AG09319 (cell line): ENCODE measurements at regions not wholly inside any gene's neighbourhood (a gene's known extent, or its start where the extent isn't known, plus 50 kb on each side); places are given as distances from the start of the nearest gene placed in this dataset.

Experiments
- DNase-seq: peaks from one replicate; pipeline ENCODE4 v3.0.0-alpha.2; 2010; ENCODE audit warnings: low read depth; ENCODE audit errors: extremely low read depth
- TF ChIP-seq, protein P1 (sequence below): IDR thresholded peaks from 2 replicates; pipeline ENCODE4 v1.5.1; 2011; ENCODE audit warnings: low read depth, mild to moderate bottlenecking, inconsistent platforms, low read length, moderate library complexity

DNA sequence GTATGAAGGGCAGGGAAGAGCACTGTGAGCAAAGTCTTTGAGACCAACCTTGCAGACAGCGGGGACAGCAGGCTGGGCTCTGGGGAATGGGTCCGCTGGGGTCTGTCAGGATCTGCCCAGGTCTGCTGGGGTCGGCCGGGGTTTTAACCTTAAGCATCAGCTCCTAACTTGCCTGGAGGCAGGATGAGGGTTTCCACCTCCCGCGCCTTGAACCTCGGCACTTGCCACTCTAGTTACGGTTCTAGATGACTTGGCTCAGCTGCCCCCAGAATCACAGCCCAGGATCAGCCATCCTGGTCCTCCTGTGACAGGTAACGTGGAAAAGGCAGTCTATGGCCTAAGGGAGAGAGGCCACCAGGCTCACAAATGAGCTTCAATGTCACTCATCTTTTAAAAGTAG is 50.4 kb upstream of the CACUL1 start:
- no peak for DNase-seq

DNA sequence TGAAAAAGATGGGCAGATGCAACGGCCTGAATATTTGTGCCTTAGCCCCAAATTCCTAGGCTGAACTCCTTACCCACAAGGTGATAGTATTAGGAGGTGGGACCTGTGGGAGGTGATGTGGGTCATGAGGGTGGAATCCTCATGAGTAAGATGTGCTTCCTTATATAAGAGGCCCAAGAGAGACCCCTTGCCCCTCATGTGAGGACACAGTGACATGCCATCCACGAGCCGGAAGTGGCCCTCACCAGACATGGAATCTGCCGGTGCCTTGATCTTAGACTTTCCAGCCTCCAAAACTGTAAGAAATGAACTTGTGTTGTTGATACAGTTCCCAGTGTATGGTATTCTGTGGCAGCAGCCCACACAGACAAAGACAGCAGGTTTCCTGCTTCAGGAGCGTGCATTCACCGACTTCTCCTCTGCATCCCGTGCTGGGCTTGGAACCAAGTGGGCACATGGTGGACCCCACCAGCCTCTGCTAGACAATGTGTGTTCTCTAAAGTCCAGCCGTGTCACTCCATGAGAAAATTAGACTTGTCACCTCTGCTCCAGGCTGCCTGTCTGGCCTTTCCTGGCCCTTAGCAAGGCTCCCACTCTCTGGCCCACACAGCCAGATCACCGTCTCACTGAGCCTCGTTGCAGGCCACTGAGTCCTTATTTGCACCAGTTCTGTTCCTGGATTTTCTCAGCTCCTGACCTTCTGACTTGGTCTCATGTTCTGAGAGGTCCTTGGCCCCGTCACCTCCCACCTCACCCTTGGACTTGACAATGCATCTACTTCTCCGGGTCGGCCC is 52.9 kb upstream of the CACUL1 start:
- DNase-seq: no peak
- TF ChIP-seq, protein P1, sequence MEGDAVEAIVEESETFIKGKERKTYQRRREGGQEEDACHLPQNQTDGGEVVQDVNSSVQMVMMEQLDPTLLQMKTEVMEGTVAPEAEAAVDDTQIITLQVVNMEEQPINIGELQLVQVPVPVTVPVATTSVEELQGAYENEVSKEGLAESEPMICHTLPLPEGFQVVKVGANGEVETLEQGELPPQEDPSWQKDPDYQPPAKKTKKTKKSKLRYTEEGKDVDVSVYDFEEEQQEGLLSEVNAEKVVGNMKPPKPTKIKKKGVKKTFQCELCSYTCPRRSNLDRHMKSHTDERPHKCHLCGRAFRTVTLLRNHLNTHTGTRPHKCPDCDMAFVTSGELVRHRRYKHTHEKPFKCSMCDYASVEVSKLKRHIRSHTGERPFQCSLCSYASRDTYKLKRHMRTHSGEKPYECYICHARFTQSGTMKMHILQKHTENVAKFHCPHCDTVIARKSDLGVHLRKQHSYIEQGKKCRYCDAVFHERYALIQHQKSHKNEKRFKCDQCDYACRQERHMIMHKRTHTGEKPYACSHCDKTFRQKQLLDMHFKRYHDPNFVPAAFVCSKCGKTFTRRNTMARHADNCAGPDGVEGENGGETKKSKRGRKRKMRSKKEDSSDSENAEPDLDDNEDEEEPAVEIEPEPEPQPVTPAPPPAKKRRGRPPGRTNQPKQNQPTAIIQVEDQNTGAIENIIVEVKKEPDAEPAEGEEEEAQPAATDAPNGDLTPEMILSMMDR: no peak

More for the DNA sequence above, 50.4 kb upstream of the CACUL1 start:
- TF ChIP-seq, protein P1: no peak

DNA sequence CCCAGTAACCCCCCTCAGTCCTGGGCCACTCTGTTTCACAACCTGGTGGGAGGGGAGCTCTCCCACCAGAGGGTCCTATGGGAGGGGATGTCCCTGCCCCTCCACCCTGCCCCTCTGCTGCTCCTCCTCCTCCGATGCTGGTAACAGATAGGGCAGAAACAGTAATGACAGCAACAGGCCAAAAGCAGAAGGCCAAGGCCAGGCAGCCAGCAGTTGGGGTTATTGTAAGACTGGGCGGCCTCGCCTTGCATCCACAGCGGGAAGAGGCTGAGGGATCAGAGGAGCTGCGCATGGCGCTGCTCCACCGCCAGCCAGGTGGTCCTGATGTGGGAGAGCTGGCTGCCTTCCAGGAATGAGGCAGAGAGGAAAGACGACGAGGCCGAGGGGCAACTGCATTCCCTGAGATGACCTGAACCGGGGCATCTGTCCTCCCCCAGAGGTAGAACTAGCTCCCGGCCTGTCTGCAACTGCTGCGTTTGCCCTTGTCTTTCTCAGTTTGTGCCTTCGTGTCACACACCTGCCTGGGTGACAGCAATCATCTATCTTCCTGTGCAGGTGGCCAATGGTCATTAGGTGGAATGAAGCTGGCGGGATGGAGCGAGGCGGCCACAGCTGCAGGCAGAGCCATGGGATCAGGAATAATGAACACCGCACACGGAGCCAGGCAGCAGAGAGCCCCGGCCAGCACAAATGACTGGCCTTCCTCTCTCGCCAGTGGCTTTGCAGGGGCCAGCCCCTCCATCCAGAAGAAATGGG is 54.0 kb upstream of the CACUL1 start:
- no peak for DNase-seq
- TF ChIP-seq, protein P1: no peak

DNA sequence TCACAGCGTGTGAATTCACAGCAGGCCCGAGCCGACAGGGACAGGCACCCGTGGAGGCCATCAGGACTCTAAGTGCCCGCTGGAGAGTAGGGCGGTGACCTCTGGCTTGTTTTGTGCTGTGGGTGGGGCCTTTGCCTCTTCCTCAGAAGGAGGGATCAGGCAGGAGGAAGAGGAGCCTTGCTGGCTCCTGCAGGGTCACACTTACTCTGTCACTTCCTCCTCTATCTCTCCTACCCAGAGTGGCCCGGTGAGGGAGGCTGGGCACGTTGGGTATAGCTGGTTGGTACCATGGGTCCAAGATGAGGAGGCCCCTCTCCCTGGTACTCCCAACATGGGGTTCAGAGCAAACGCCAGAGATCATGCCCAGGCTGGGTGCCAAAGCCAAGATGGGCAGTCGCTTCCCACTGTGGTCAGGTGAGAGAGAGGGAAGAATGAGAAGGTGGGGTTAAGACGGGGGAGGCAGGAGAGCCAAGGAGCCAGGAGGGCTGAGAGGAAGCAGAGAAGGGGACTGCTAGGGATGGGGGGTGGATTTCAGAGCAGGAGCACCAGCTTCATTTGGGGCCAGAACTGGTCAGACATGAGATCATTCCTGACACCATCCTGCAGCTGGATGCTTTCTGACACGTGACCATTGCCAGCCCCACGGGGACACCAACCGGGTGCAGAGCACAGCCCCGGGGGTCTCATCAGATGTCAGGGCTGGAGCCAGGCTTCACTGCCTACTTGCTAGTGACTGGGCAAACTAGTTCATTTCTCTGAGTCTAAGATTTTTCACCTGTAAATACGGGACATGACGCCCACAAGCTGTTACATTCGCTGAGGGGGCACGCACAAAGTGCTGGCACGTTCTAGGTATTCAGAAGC is 54.8 kb upstream of the CACUL1 start:
- no peak for DNase-seq
- TF ChIP-seq, protein P1: no peak

DNA sequence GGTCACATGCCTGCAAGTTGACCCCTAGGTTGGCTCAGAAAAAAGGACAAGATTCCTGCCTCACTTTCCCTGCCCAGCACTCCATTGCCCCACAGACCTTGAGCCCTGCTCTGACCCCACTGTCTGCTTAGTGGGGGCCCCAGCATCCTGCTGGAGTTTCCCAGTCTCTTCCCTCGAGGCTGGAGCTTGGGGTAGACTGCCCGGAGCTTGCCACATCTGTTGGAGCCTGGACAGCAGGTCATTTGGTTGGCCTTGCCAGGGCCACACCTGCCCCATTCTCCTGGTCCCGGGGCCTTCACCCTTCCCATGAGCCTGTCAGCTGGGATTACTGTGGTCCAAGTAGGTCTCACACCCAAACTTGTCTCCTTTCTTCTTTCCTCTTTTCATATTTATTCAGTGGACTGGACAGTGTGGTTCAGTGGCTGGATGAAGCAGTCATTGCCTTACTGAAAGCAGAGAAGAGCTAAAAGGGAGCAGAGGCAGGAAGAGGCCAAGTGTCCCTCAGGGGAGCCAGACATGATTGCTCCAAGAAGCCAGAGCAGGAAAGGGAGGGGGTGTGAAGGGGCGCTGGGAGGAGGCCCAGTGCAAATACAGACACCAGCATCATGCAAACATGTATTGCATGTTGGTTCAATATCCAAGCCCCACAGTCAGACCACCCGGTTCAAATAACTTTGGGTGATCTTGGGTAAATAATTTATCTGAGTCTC is 56.2 kb upstream of the CACUL1 start:
- DNase-seq: no peak
- TF ChIP-seq, protein P1: no peak

DNA sequence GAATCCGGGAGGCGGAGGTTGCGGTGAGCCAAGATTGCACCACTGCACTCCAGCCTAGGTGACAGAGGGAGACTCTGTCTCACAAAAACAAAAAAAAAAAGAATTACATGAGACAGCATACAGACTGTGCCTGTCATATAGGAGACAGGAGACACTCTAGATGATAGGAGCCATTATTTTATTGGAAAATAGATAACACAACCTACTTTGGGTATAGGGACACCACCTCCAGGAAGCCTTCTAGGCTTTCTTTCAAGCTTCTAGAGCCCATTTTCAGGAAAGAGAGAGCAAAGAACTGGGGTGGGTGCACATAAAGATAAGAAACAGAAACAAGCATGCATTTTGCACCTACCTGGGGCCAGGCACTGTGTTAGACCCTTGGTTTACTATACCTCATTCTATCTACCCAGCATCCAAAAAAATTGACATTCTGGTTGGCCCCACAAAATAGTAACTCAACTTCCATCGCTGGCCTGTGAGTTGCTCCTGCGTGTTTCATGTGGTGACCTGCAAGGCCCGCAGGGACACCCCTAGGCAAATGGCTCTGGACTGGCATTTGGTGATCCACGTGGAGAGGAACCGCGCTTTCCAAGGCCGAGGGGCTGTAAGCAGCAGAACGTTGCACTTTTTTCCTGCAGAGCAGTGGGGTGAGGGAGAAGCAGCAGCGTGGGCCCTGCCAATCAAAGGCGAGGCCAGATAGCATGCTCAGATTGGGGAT is 57.1 kb upstream of the CACUL1 start:
- TF ChIP-seq, protein P1: no peak

More for the DNA sequence above, 57.1 kb upstream of the CACUL1 start:
- no peak for DNase-seq
